ENCODE measurements at regions not wholly inside any gene's neighbourhood (a gene's known extent, or its start where the extent isn't known, plus 50 kb on each side); places are given as distances from the start of the nearest gene placed in this dataset.

DNA sequence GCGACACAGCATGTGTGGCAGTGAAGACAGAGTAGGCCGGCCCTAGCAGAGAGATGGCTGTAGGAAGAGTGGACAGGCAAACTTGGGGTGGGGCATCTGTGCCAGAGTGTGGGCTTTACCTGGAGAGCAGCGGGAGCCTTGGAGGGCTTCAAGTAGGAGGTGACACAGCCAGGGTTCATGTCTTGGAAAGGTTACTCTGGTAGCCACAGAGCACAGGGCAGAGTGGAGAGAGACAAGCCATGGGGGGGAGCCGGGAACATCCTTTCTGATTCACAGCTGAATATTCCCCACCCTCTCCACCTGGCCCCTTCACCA lies 53.5 kb upstream of the DIO3 start:
- no peak for DNase-seq (ENCODE audit: low spot score)
- FAIRE-seq = no peak

DNA sequence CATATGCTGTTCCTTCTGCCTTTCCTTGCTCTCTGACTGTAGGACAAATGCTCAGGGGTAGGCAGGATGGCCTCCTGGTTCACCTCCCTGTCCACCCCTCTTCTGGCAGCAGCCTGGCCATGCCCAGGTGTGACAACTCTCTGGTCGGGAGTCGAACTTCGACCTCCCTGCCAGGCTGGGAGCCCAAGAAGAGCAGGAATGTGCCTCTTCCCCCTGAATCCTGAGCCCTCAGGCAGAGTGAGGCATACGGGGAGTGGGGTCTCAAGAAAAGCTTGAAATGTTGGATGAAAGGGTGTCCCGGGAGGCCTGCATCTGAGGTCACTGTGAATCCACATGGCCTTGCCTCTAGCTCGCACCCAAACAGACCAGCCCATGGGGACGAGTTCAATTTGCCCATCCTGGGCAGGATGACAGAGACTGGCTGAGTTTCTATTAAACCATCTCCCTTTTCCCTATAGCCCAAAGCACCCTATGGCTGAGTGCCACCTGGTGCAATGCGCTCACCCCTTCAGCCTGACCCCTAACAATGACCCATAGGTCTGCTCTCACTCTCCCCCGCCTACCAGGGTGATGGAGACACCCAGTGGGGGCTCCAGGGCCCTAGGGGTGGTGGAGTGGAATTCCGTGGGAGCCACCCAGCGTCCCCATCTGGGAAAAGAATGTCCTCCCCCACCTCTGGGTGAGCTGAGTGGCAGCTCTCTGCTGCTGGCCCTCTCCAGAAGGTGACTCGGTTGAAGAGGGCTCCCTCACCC lies 52.9 kb upstream of the DIO3 start:
- no peak for DNase-seq (ENCODE audit: low spot score)
- FAIRE-seq = no peak

- DNase-seq (ENCODE audit: low spot score) = no peak
- no peak for FAIRE-seq
These were observed 52.2 kb upstream of the DIO3 start for GRCh38 chr14:101508948-101509729.

DNA sequence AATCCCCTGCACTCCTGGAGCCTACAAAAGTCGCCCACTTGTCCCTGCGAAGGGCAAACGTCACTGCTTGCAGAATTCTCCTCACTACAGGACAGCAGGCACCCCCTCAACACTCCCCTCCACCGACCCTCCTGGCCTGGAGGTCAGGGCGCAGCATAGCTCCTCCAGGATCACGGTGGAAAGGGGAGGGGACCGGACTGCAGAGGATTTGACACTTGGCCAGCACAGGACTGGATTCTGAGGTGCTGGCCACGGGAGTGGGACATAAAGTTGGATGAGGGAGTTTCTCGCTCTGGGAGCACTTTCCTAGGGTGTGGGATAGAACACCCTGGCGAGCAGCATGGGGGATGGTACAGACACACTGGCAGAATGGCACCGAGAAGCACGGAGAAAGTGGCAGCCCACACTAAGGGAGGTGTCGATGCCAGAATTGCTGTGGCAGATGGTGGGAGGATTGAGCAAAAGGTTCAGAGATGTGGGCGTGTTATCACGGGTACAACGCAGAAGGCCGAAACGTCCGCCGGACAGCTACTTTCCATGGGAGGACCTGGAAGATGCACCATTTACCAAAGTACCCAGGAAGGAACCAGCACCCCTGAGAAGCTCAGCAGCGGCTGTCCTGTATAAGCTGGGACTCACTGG lies 51.4 kb upstream of the DIO3 start:
- FAIRE-seq (no peak), DNase-seq (ENCODE audit: low spot score) (no peak)

DNA sequence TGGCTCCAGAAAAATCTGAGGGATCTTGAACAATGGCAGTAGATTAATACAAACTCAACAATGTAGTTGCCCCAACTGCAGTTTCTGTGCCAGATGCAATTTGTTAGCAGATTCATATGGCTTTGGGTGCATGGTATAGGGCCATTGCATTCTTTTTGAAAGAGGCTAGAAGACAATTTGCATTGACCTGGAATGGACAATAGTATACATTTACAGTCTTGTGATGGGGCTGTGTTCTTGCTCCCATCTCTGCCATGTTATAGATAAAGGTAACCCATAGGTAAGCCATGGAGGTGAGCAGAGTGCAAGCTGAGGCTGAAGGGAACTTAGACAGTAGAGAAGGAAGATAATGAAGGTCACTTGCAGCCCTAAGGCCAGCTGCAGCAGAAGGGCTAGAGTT lies 50.1 kb upstream of the DIO3 start:
- FAIRE-seq (no peak), DNase-seq (ENCODE audit: low spot score) (no peak)
